SK-N-SH treated with all-trans-retinoic acid at 6 μM for 48 hours (cell line): ENCODE measurements at regions not wholly inside any gene's neighbourhood (a gene's known extent, or its start where the extent isn't known, plus 50 kb on each side); places are given as distances from the start of the nearest gene placed in this dataset.

Experiments used
- ESRRG ChIP-seq: fragments of 250-450 bp; sonication (Bioruptor Pico); IDR thresholded peaks from 2 replicates; pipeline ENCODE4 v1.6.1; 2021; ENCODE audit warnings: mild to moderate bottlenecking
- GLIS3 ChIP-seq: fragments of 250-450 bp; sonication (Bioruptor Pico); IDR thresholded peaks from 2 replicates; pipeline ENCODE4 v1.5.0; 2020; ENCODE audit warnings: mild to moderate bottlenecking, moderate library complexity
- PPARA ChIP-seq: fragments of 250-450 bp; sonication (Bioruptor Pico); IDR thresholded peaks from 2 replicates; pipeline ENCODE4 v1.5.0; 2020; ENCODE audit warnings: mild to moderate bottlenecking, borderline replicate concordance
- SNAI2 ChIP-seq: fragments of 250-450 bp; sonication (Bioruptor Pico); IDR thresholded peaks from 2 replicates; pipeline ENCODE4 v1.5.0; 2020; ENCODE audit warnings: mild to moderate bottlenecking, moderate library complexity
- ZFP3 ChIP-seq: fragments of 250-450 bp; sonication (Bioruptor Pico); IDR thresholded peaks from 2 replicates; pipeline ENCODE4 v1.5.0; 2020; ENCODE audit warnings: mild to moderate bottlenecking, moderate library complexity
- ZFP30 ChIP-seq: fragments of 450-650 bp; formaldehyde crosslinking; IDR thresholded peaks from 2 replicates; pipeline ENCODE4 v1.5.0; 2022; ENCODE audit warnings: mild to moderate bottlenecking, moderate library complexity
- ZNF8 ChIP-seq: fragments of 450-650 bp; formaldehyde crosslinking; IDR thresholded peaks from 2 replicates; pipeline ENCODE4 v1.5.0; 2020; ENCODE audit warnings: mild to moderate bottlenecking, moderate library complexity
- TF ChIP-seq, protein P1 (sequence below): fragments of 250-450 bp; sonication (Bioruptor Pico); IDR thresholded peaks from 2 replicates; pipeline ENCODE4 v1.5.1; 2021; ENCODE audit warnings: mild to moderate bottlenecking, moderate library complexity

DNA sequence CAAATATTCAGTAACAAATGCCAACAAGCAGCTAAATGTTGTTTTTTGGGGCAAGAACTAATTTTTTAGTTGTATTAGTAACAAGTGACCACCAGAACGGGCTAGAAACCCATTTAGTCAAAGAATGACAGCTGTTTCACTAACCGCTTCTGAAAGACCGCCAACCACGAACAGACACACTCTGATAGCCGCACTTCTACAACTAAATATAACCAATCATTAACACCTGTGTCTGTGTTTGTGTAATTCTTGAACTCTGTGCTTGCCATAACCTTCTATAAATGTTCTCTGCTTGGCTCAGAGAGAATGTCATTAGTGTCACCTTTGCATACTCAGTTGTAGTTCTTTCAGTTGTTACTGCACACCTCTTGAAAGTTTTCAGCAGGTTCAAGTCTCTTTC is 526.3 kb upstream of the LRRTM1 start:
- TF ChIP-seq, protein P1, sequence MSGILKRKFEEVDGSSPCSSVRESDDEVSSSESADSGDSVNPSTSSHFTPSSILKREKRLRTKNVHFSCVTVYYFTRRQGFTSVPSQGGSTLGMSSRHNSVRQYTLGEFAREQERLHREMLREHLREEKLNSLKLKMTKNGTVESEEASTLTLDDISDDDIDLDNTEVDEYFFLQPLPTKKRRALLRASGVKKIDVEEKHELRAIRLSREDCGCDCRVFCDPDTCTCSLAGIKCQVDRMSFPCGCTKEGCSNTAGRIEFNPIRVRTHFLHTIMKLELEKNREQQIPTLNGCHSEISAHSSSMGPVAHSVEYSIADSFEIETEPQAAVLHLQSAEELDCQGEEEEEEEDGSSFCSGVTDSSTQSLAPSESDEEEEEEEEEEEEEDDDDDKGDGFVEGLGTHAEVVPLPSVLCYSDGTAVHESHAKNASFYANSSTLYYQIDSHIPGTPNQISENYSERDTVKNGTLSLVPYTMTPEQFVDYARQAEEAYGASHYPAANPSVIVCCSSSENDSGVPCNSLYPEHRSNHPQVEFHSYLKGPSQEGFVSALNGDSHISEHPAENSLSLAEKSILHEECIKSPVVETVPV (CRISPR knock-in tag), result no peak
- TF ChIP-seq GLIS3 (CRISPR knock-in tag), result no peak
- no peak for TF ChIP-seq PPARA
- TF ChIP-seq ESRRG (CRISPR knock-in tag), result no peak
- no peak for TF ChIP-seq ZNF8
- no peak for TF ChIP-seq SNAI2
- TF ChIP-seq ZFP3, result no peak
- TF ChIP-seq ZFP30, result no peak
